ENCODE measurements at regions not wholly inside any gene's neighbourhood (a gene's known extent, or its start where the extent isn't known, plus 50 kb on each side); places are given as distances from the start of the nearest gene placed in this dataset.

- no peak for DNase-seq
- H3K4me3 ChIP-seq, result no peak overlapping the region
- no peak for ATAC-seq
- intact Hi-C loops (cut with DNase I), result no loop called here
- no peaks in the 10 kb centered on the region for H3K27me3 ChIP-seq (ENCODE audit: low read depth)
- no peaks in the 10 kb centered on the region for H3K9me3 ChIP-seq
- H3K36me3 ChIP-seq, result no peaks in the 10 kb centered on the region
- no peaks in the 10 kb centered on the region for H3K4me1 ChIP-seq
- no peak for TF ChIP-seq CTCF (IDR thresholded peaks at IDR 0.05)
- no peak overlapping the region for H3K27ac ChIP-seq
Observed at GRCh38 chr11:23377909-23378308, 517.6 kb upstream of the CCDC179 start.

GRCh38 chr11:23391031-23391430 lies 530.8 kb upstream of the CCDC179 start:
- no peak for ATAC-seq
- Histone ChIP-seq H3K27me3 (ENCODE audit: low read depth) (no peaks in the 10 kb centered on the region), H3K4me3 (no peak overlapping the region), H3K9me3 (no peaks in the 10 kb centered on the region), H3K36me3 (no peaks in the 10 kb centered on the region), H3K4me1 (no peaks in the 10 kb centered on the region), H3K27ac (no peak overlapping the region)
- no peak for TF ChIP-seq CTCF (IDR thresholded peaks at IDR 0.05)
- DNase-seq, result no peak
- intact Hi-C loops (cut with DNase I), result no loop called here

GRCh38 chr11:23398052-23398451 lies 537.8 kb upstream of the CCDC179 start:
- DNase-seq (no peak), ATAC-seq (peak; percentile 59 to 76)
- intact Hi-C loops (cut with DNase I), result no loop called here
- Histone ChIP-seq H3K36me3 (no peaks in the 10 kb centered on the region), H3K27me3 (ENCODE audit: low read depth) (no peaks in the 10 kb centered on the region), H3K9me3 (no peaks in the 10 kb centered on the region), H3K27ac (no peak overlapping the region), H3K4me1 (no peaks in the 10 kb centered on the region), H3K4me3 (no peak overlapping the region)
- TF ChIP-seq CTCF (IDR thresholded peaks at IDR 0.05), result no peak

- no peak for TF ChIP-seq CTCF (IDR thresholded peaks at IDR 0.05)
- intact Hi-C loops (cut with DNase I), result no loop called here
Observed at GRCh38 chr11:23399995-23400394, 539.7 kb upstream of the CCDC179 start.

GRCh38 chr11:23403210-23404185 lies 543.2 kb upstream of the CCDC179 start:
- Histone ChIP-seq H3K27ac (no peak overlapping the region), H3K9me3 (no peaks in the 10 kb centered on the region), H3K4me3 (no peak overlapping the region), H3K27me3 (ENCODE audit: low read depth) (no peaks in the 10 kb centered on the region), H3K36me3 (no peaks in the 10 kb centered on the region), H3K4me1 (no peaks in the 10 kb centered on the region)
- DNase-seq, result peak; percentile 35
- peak in 1 of 2 donors; percentile 10 for ATAC-seq
- intact Hi-C loops (cut with DNase I), result no loop called here
- no peak for TF ChIP-seq CTCF (IDR thresholded peaks at IDR 0.05)

More at GRCh38 chr11:23399995-23400394, 539.7 kb upstream of the CCDC179 start:
- Histone ChIP-seq H3K27ac (no peak overlapping the region), H3K4me1 (no peaks in the 10 kb centered on the region), H3K36me3 (no peaks in the 10 kb centered on the region), H3K27me3 (ENCODE audit: low read depth) (no peaks in the 10 kb centered on the region), H3K9me3 (no peaks in the 10 kb centered on the region), H3K4me3 (no peak overlapping the region)
- peak; percentile 34 for DNase-seq
- ATAC-seq, result no peak

Data from lower lobe of right lung (tissue), 2 donors.